Fibroblast of lung (primary cell): ENCODE measurements at regions not wholly inside any gene's neighbourhood (a gene's known extent, or its start where the extent isn't known, plus 50 kb on each side); places are given as distances from the start of the nearest gene placed in this dataset.

ENCODE experiments used
- EZH2 ChIP-seq: IDR thresholded peaks from 2 replicates; pipeline ENCODE4 v1.5.1; 2012; ENCODE audit warnings: low read length, control low read depth, mild to moderate bottlenecking; ENCODE audit errors: missing control alignments
- TF ChIP-seq, protein P1 (sequence below), 2 donors: IDR thresholded peaks in 1 of 2; conservative IDR thresholded peaks in 1 of 2; 1 replicate in 1 of 2; 2 replicates in 1 of 2; pipeline ENCODE4 v1.5.1; 2011 to 2012; ENCODE audit warnings: low read length in 2 of 2, control low read depth in 1 of 2, inconsistent platforms in 1 of 2, low read depth in 1 of 2, mild to moderate bottlenecking in 1 of 2

- TF ChIP-seq, protein P1, sequence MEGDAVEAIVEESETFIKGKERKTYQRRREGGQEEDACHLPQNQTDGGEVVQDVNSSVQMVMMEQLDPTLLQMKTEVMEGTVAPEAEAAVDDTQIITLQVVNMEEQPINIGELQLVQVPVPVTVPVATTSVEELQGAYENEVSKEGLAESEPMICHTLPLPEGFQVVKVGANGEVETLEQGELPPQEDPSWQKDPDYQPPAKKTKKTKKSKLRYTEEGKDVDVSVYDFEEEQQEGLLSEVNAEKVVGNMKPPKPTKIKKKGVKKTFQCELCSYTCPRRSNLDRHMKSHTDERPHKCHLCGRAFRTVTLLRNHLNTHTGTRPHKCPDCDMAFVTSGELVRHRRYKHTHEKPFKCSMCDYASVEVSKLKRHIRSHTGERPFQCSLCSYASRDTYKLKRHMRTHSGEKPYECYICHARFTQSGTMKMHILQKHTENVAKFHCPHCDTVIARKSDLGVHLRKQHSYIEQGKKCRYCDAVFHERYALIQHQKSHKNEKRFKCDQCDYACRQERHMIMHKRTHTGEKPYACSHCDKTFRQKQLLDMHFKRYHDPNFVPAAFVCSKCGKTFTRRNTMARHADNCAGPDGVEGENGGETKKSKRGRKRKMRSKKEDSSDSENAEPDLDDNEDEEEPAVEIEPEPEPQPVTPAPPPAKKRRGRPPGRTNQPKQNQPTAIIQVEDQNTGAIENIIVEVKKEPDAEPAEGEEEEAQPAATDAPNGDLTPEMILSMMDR (conservative IDR thresholded peaks at IDR 0.05 in 1 of 2, IDR thresholded peaks at IDR 0.05 in 1 of 2; ENCODE audit: low read depth in 1 of 2, low read length in 2 of 2), result peak; percentile 39 to 48
- TF ChIP-seq EZH2, result no peak
Measured at GRCh38 chr14:37903343-37904191, 304.1 kb upstream of the SSTR1 start.
